KMS-11 (cell line): ENCODE measurements at regions not wholly inside any gene's neighbourhood (a gene's known extent, or its start where the extent isn't known, plus 50 kb on each side); places are given as distances from the start of the nearest gene placed in this dataset.
"Not testable (repeated sequence)": the region's sequence is repeated elsewhere in the genome, so short reads cannot be mapped to it uniquely, and the experiment has no call there.

Source experiments
- H2AFZ ChIP-seq: fragments of 200-600 bp; sonication (generic); 2 replicates; pipeline ENCODE4 v1.6.1; 2016; ENCODE audit warnings: antibody characterized with exemption, mixed run types, low read depth
- H3K27ac ChIP-seq: fragments of 200-600 bp; sonication (generic); 2 replicates; pipeline ENCODE4 v1.6.1; 2016; ENCODE audit warnings: mild to moderate bottlenecking, mixed run types
- H3K27me3 ChIP-seq: fragments of 200-600 bp; sonication (generic); 2 replicates; pipeline ENCODE4 v1.6.1; 2017; ENCODE audit warnings: mild to moderate bottlenecking, low read depth, mixed run types, moderate library complexity; ENCODE audit not compliant: insufficient read depth
- H3K36me3 ChIP-seq: fragments of 200-600 bp; sonication (generic); 2 replicates; pipeline ENCODE4 v1.6.1; 2017; ENCODE audit warnings: mild to moderate bottlenecking, mixed run types; ENCODE audit not compliant: insufficient read depth
- H3K4me1 ChIP-seq: fragments of 200-600 bp; sonication (generic); 2 replicates; pipeline ENCODE4 v1.6.1; 2016; ENCODE audit warnings: mild to moderate bottlenecking, low read depth, mixed run types; ENCODE audit not compliant: poor library complexity, severe bottlenecking
- H3K4me2 ChIP-seq: fragments of 200-600 bp; sonication (generic); 2 replicates; pipeline ENCODE4 v1.7.0; 2016; ENCODE audit warnings: mild to moderate bottlenecking, mixed run types
- H3K4me3 ChIP-seq: fragments of 200-600 bp; sonication (generic); IDR thresholded peaks from 2 replicates; pipeline ENCODE4 v1.6.1; 2017; ENCODE audit warnings: low read depth, low read length, mixed read lengths; ENCODE audit not compliant: insufficient read depth
- H3K79me2 ChIP-seq: fragments of 200-600 bp; sonication (generic); 2 replicates; pipeline ENCODE4 v1.6.1; 2016; ENCODE audit warnings: low read depth, mixed run types; ENCODE audit not compliant: insufficient read depth
- H3K9ac ChIP-seq: fragments of 200-600 bp; sonication (generic); 2 replicates; pipeline ENCODE4 v1.6.1; 2016; ENCODE audit warnings: mild to moderate bottlenecking, mixed run types
- H4K20me1 ChIP-seq: fragments of 200-600 bp; sonication (generic); 2 replicates; pipeline ENCODE4 v1.6.1; 2016; ENCODE audit warnings: mild to moderate bottlenecking, mixed run types; ENCODE audit not compliant: insufficient read depth
- CTCF ChIP-seq: fragments of 200-600 bp; sonication (generic); conservative IDR thresholded peaks from 2 replicates; pipeline ENCODE4 v1.6.1; 2017; ENCODE audit warnings: low read depth, mild to moderate bottlenecking, antibody characterized with exemption, low read length, moderate library complexity, mixed read lengths

DNA sequence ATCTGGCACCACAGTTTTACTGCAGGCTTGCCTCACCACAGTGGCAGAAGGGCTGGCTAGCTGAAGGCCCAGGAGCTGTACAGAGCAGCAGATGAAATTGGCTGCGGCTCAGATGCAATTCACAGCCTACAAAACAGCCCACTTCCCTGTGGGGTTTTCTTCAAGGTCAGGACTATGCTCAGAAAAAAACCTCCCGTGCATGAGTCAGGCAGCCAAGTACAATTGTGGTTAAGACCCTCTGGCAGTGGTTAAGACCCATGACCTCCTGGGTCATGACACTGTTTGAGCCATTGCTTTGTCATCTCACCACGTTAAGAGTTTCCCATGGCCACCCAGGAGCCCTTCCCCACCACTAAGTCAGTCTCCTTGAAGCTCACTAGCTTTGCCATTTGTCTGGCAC is 276.3 kb downstream of the HNRNPD start:
- TF ChIP-seq CTCF = no peak
- no peaks in the 10 kb centered on the region for H4K20me1 ChIP-seq

GRCh38 chr4:82090717-82091116 is 283.1 kb downstream of the HNRNPD start:
- no peak overlapping the region for H3K9ac ChIP-seq
- no peaks in the 10 kb centered on the region for H3K36me3 ChIP-seq
- H3K4me1 ChIP-seq = no peaks in the 10 kb centered on the region
- no peaks in the 10 kb centered on the region for H4K20me1 ChIP-seq
- H3K27ac ChIP-seq = no peak overlapping the region
- no peak for TF ChIP-seq CTCF
- no peaks in the 10 kb centered on the region for H3K79me2 ChIP-seq
- H2AFZ ChIP-seq = no peak overlapping the region
- H3K4me2 ChIP-seq = no peak overlapping the region
- H3K27me3 ChIP-seq = no peaks in the 10 kb centered on the region
- no peak overlapping the region for H3K4me3 ChIP-seq

More for the DNA sequence above, 276.3 kb downstream of the HNRNPD start:
- H3K27ac ChIP-seq = no peak overlapping the region
- H3K4me3 ChIP-seq = no peak overlapping the region
- H3K79me2 ChIP-seq = no peaks in the 10 kb centered on the region
- H3K9ac ChIP-seq = no peak overlapping the region
- no peaks in the 10 kb centered on the region for H3K36me3 ChIP-seq
- H3K27me3 ChIP-seq = no peaks in the 10 kb centered on the region
- no peak overlapping the region for H2AFZ ChIP-seq
- H3K4me1 ChIP-seq = no peaks in the 10 kb centered on the region
- no peak overlapping the region for H3K4me2 ChIP-seq

DNA sequence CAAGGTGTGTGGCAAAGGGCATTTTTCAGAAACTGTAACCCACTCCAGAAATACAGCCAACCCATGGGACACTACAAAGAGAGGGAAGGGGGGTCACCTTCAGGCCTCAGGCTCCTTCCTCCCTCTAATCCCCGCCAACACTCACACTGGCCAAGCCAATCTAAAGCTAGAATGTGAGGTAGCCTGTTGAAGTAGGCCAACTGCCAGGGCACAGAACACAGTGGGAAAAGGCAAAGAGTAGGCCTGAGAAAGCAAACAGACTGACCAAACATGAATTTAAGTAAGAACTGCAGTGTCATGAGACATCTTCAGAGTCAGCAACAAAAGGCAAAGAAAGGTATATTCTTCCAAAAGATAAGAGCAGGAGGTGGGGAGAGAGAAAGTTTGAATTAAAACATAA is 289.0 kb downstream of the HNRNPD start:
- Histone ChIP-seq H3K36me3 (no peaks in the 10 kb centered on the region), H3K27ac (no peak overlapping the region), H3K9ac (no peak overlapping the region), H3K4me3 (no peak overlapping the region), H3K79me2 (no peaks in the 10 kb centered on the region), H3K27me3 (no peaks in the 10 kb centered on the region), H2AFZ (no peak overlapping the region), H3K4me2 (no peak overlapping the region), H3K4me1 (no peaks in the 10 kb centered on the region), H4K20me1 (no peaks in the 10 kb centered on the region)
- no peak for TF ChIP-seq CTCF

DNA sequence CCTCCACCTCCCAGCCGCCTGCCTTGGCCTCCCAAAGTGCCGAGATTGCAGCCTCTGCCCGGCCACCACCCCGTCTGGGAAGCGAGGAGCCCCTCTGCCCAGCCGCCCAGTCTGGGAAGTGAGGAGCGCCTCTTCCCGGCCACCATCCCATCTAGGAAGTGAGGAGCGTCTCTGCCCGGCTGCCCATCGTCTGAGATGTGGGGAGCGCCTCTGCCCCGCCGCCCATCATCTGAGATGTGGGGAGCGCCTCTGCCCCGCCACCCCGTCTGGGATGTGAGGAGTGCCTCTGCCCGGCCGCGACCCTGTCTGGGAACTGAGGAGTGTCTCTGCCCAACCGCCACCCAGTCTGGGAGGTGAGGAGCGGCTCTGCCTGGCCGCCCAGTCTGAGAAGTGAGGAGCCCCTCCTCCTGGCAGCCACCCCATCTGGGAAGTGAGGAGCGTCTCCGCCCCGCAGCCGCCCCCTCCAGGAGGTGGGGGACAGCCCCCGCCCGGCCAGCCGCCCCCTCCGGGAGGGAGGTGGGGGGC is 296.3 kb downstream of the HNRNPD start:
- H3K4me1 ChIP-seq, H3K79me2 ChIP-seq, H3K4me2 ChIP-seq, H3K27me3 ChIP-seq, H3K36me3 ChIP-seq, H3K4me3 ChIP-seq, H4K20me1 ChIP-seq, H3K9ac ChIP-seq, H3K27ac ChIP-seq, H2AFZ ChIP-seq: not testable (repeated sequence)

GRCh38 chr4:82076809-82077208 is 297.0 kb downstream of the HNRNPD start:
- no peaks in the 10 kb centered on the region for H3K36me3 ChIP-seq
- no peak overlapping the region for H2AFZ ChIP-seq
- no peak for TF ChIP-seq CTCF
- H3K27me3 ChIP-seq = no peaks in the 10 kb centered on the region
- no peaks in the 10 kb centered on the region for H3K79me2 ChIP-seq
- peaks cover 10% of the 10 kb centered on the region for H3K4me1 ChIP-seq
- no peak overlapping the region for H3K4me3 ChIP-seq
- H4K20me1 ChIP-seq = no peaks in the 10 kb centered on the region
- no peak overlapping the region for H3K4me2 ChIP-seq
- no peak overlapping the region for H3K9ac ChIP-seq
- H3K27ac ChIP-seq = no peak overlapping the region
